IMR-90 (cell line): ENCODE measurements at regions not wholly inside any gene's neighbourhood (a gene's known extent, or its start where the extent isn't known, plus 50 kb on each side); places are given as distances from the start of the nearest gene placed in this dataset.

Source experiments
- ATAC-seq: fragments of 200-7000 bp; cut with Tn5 transposase; 2 replicates; pipeline ENCODE4 v1.9.1; 2020; ENCODE audit warnings: low read depth, mild to moderate bottlenecking, moderate library complexity
- BruUV-seq: library from RNA; stranded (reverse); fragments of 400-500 nt; replicated peaks from 2 replicates; lab custom pipeline; 2021; lab: Mats Ljungman, UMichigan
- CTCF ChIA-PET: fragments of 300-600 bp; formaldehyde crosslinking; extraction: SDS; loops from one replicate; lab custom pipeline; 2021; ENCODE audit warnings: antibody characterized with exemption; lab: Yijun Ruan, JAX
- POLR2A ChIA-PET: fragments of 300-600 bp; sonication (Branson Sonifier 250); formaldehyde crosslinking; loops from one replicate; lab custom pipeline; 2022; ENCODE audit warnings: antibody characterized with exemption; ENCODE audit not compliant: unreplicated experiment; lab: Charles Lee
- DNase-seq: peaks from one replicate; pipeline ENCODE4 v3.0.0; 2013
- H2AFZ ChIP-seq: replicated peaks from 2 replicates; pipeline ENCODE3; 2013; ENCODE audit warnings: low read length, mild to moderate bottlenecking; ENCODE audit not compliant: poor library complexity
- H2AK5ac ChIP-seq: 2 replicates; pipeline ENCODE4 v1.6.1; 2013; ENCODE audit warnings: low read depth, low read length, inconsistent platforms
- H2AK9ac ChIP-seq: replicated peaks from 2 replicates; pipeline ENCODE3; 2013; ENCODE audit warnings: mild to moderate bottlenecking, low read depth, low read length, moderate library complexity; ENCODE audit not compliant: poor library complexity
- H2BK120ac ChIP-seq: 2 replicates; pipeline ENCODE4 v1.6.1; 2013; ENCODE audit warnings: low read depth, low read length, inconsistent platforms
- H2BK15ac ChIP-seq: 3 replicates; pipeline ENCODE4 v1.6.1; 2013; ENCODE audit warnings: low read depth, low read length, inconsistent platforms
- H2BK20ac ChIP-seq: 2 replicates; pipeline ENCODE4 v1.6.1; 2013; ENCODE audit warnings: low read depth, mild to moderate bottlenecking, inconsistent platforms, low read length, moderate library complexity
- H2BK5ac ChIP-seq: 2 replicates; pipeline ENCODE4 v1.6.1; 2013; ENCODE audit warnings: mild to moderate bottlenecking, low read depth, low read length, inconsistent platforms; ENCODE audit not compliant: poor library complexity, severe bottlenecking
- H3K14ac ChIP-seq: replicated peaks from 2 replicates; pipeline ENCODE4 v1.6.1; 2013; ENCODE audit warnings: low read depth, low read length, inconsistent platforms
- H3K18ac ChIP-seq: 2 replicates; pipeline ENCODE4 v1.6.1; 2013; ENCODE audit warnings: low read depth, low read length, control low read depth
- H3K23ac ChIP-seq: 2 replicates; pipeline ENCODE4 v1.6.1; 2013; ENCODE audit warnings: low read depth, low read length, inconsistent platforms
- H3K27ac ChIP-seq: 2 replicates; pipeline ENCODE4 v1.5.1; 2013; ENCODE audit warnings: mild to moderate bottlenecking, control low read depth, low read length; ENCODE audit not compliant: insufficient read depth
- H3K27me3 ChIP-seq: 2 replicates; pipeline ENCODE4 v1.6.1; 2013; ENCODE audit warnings: low read length; ENCODE audit not compliant: control insufficient read depth, insufficient read depth
- H3K36me3 ChIP-seq: 2 replicates; pipeline ENCODE4 v1.6.1; 2013; ENCODE audit warnings: low read length, mixed read lengths; ENCODE audit not compliant: control insufficient read depth, insufficient read depth
- H3K4ac ChIP-seq: 2 replicates; pipeline ENCODE4 v1.6.1; 2013; ENCODE audit warnings: low read depth, low read length, inconsistent platforms
- H3K4me1 ChIP-seq: 2 replicates; pipeline ENCODE4 v1.6.1; 2013; ENCODE audit warnings: low read length, mixed read lengths; ENCODE audit not compliant: control insufficient read depth, insufficient read depth
- H3K4me2 ChIP-seq: 2 replicates; pipeline ENCODE4 v1.6.1; 2013; ENCODE audit warnings: low read depth, mild to moderate bottlenecking, control low read depth, low read length, moderate library complexity
- H3K4me3 ChIP-seq: 2 replicates; pipeline ENCODE4 v1.5.1; 2013; ENCODE audit warnings: low read depth, mild to moderate bottlenecking, control low read depth, low read length, moderate library complexity; ENCODE audit not compliant: insufficient read depth
- H3K56ac ChIP-seq: 2 replicates; pipeline ENCODE4 v1.6.1; 2013; ENCODE audit warnings: low read length, inconsistent platforms; ENCODE audit not compliant: insufficient read depth; ENCODE audit errors: extremely low read depth
- H3K79me1 ChIP-seq, 2 experiments: 2 replicates each; pipeline ENCODE4 v1.6.1; 2013; ENCODE audit warnings: low read length in 2 of 2, inconsistent platforms in 1 of 2, low read depth in 1 of 2
- H3K9ac ChIP-seq: 2 replicates; pipeline ENCODE4 v1.6.1; 2013; ENCODE audit warnings: low read depth, low read length, control low read depth
- H3K9me1 ChIP-seq: 2 replicates; pipeline ENCODE4 v1.6.1; 2013; ENCODE audit warnings: low read length, inconsistent platforms; ENCODE audit not compliant: insufficient read depth
- H3K9me3 ChIP-seq: 2 replicates; pipeline ENCODE4 v1.6.1; 2013; ENCODE audit warnings: low read length; ENCODE audit not compliant: control insufficient read depth, insufficient read depth
- H4K20me1 ChIP-seq: 2 replicates; pipeline ENCODE4 v1.6.1; 2013; ENCODE audit warnings: low read length, inconsistent platforms; ENCODE audit not compliant: insufficient read depth
- H4K5ac ChIP-seq: 2 replicates; pipeline ENCODE4 v1.6.1; 2013; ENCODE audit warnings: mild to moderate bottlenecking, low read depth, low read length, control low read depth
- H4K8ac ChIP-seq, 2 experiments: 2 replicates each; pipeline ENCODE4 v1.6.1; 2013; ENCODE audit warnings: low read depth in 2 of 2, low read length in 2 of 2, control low read depth in 1 of 2, inconsistent platforms in 1 of 2
- H4K91ac ChIP-seq: 2 replicates; pipeline ENCODE4 v1.6.1; 2013; ENCODE audit warnings: low read depth, low read length, inconsistent platforms; ENCODE audit not compliant: insufficient read depth
- MAFK ChIP-seq: IDR thresholded peaks from 2 replicates; pipeline ENCODE4 v1.6.1; 2012; ENCODE audit warnings: low read depth, low read length, improper control_type of control experiment
- MAZ ChIP-seq: IDR thresholded peaks from 2 replicates; pipeline ENCODE4 v1.6.1; 2012; ENCODE audit warnings: low read depth, mild to moderate bottlenecking, low read length, improper control_type of control experiment, moderate library complexity, borderline replicate concordance
- RAD21 ChIP-seq: IDR thresholded peaks from 2 replicates; pipeline ENCODE4 v1.6.1; 2012; ENCODE audit warnings: low read length, improper control_type of control experiment
- RFX5 ChIP-seq: IDR thresholded peaks from 2 replicates; pipeline ENCODE4 v1.8.0; 2012; ENCODE audit warnings: low read depth, mild to moderate bottlenecking, low read length, moderate library complexity
- WGBS, 2 experiments: methylation state at CpG; one replicate each; pipeline versions ENCODE4 v1.1.5 to v1.1.7; 2013; ENCODE audit warnings: missing lambda C conversion rate in 2 of 2; ENCODE audit not compliant: insufficient read length in 1 of 2; ENCODE audit errors: extremely low coverage in 2 of 2; 5-methylcytosine and 5-hydroxymethylcytosine counted together
- dilution Hi-C: fragments of 300-500 bp; cut with HindIII; formaldehyde crosslinking; loops from one replicate; pipeline ENCODE4 v1.14.3; 2018; ENCODE audit warnings: low sequenced_read_pairs; ENCODE audit not compliant: unreplicated experiment
- in situ Hi-C: fragments of 300-500 bp; cut with MboI; formaldehyde crosslinking; loops from 3 replicates; pipeline ENCODE4 v1.14.3; 2019; ENCODE audit warnings: low sequenced_read_pairs, inconsistent platforms, mixed read lengths
- intact Hi-C: fragments of 100-400 bp; cut with micrococcal nuclease; formaldehyde crosslinking; loops from 2 replicates; pipeline ENCODE4 v1.10.0; 2022

DNA sequence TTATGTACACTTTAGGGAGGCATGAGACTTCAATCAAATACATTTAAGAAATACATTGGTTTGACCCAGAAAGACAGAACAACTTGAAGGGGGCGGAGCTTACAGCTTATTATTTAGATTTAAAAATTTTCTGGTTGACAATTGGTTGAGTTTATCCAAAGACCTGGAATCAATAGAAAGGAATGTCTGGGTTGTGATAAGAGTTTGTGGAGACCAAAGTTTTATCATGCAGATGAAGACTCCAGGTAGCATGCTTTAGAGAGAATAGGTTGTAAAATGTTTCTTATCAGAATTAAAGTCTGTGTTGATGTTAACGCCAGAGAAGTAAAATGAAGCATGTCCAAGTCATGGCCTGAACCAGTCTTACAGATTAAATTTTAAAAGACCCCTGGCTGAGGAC, 757.8 kb upstream of the ADGRB3 start:
- H2BK5ac ChIP-seq, result no peak overlapping the region
- H3K9me3 ChIP-seq, result no peaks in the 10 kb centered on the region
- no peak overlapping the region for H3K4me3 ChIP-seq
- ATAC-seq, result no peak
- no peak overlapping the region for H2BK15ac ChIP-seq
- no peak overlapping the region for H4K8ac ChIP-seq
- H3K9ac ChIP-seq, result no peak overlapping the region
- no peak overlapping the region for H3K27ac ChIP-seq
- no peak overlapping the region for H3K18ac ChIP-seq
- no peaks in the 10 kb centered on the region for H3K4me1 ChIP-seq
- no peaks in the 10 kb centered on the region for H3K27me3 ChIP-seq
- no peaks in the 10 kb centered on the region for H3K79me1 ChIP-seq
- no peak overlapping the region for H2BK120ac ChIP-seq
- dilution Hi-C loops, result no loop called here
- H2AFZ ChIP-seq, result no peak overlapping the region
- no peak overlapping the region for H2AK9ac ChIP-seq
- POLR2A ChIA-PET, result no interaction called here
- no peak overlapping the region for H3K4me2 ChIP-seq
- H3K23ac ChIP-seq, result no peak overlapping the region
- no peak overlapping the region for H2BK20ac ChIP-seq
- no peaks in the 10 kb centered on the region for H3K36me3 ChIP-seq
- TF ChIP-seq MAFK (no peak), MAZ (no peak), RFX5 (no peak), RAD21 (no peak)
- intact Hi-C loops, result no loop called here
- no peak for DNase-seq
- H4K20me1 ChIP-seq, result no peaks in the 10 kb centered on the region
- in situ Hi-C loops, result no loop called here
- no CpG with 5 or more reads among the region's 2 CpGs for WGBS, 2 experiments
- H3K56ac ChIP-seq, result no peak overlapping the region
- no peak overlapping the region for H2AK5ac ChIP-seq
- no TSS peak for BruUV-seq
- H4K5ac ChIP-seq, result no peak overlapping the region
- no peak overlapping the region for H4K91ac ChIP-seq
- H3K9me1 ChIP-seq, result no peaks in the 10 kb centered on the region
- H3K14ac ChIP-seq, result no peak overlapping the region
- no peak overlapping the region for H3K4ac ChIP-seq
- CTCF ChIA-PET, result no interaction called here
